GM21526 (cell line): ENCODE measurements at regions not wholly inside any gene's neighbourhood (a gene's known extent, or its start where the extent isn't known, plus 50 kb on each side); places are given as distances from the start of the nearest gene placed in this dataset.
"Not testable (repeated sequence)": the region's sequence is repeated elsewhere in the genome, so short reads cannot be mapped to it uniquely, and the experiment has no call there.

Source experiments
- ATAC-seq: cut with Tn5 transposase; IDR thresholded peaks from one replicate; pipeline ENCODE4 v1.9.1; 2021; ENCODE audit warnings: moderate library complexity; ENCODE audit not compliant: unreplicated experiment, low FRiP score

- no peak for ATAC-seq
These were observed 205.6 kb upstream of the PTER start for GRCh38 chr10:16231176-16231575.

- no peak for ATAC-seq
These were observed 204.9 kb upstream of the PTER start for GRCh38 chr10:16231734-16232435.

GRCh38 chr10:16232441-16232840, 204.4 kb upstream of the PTER start:
- no peak for ATAC-seq

- ATAC-seq: no peak
These were observed 201.9 kb upstream of the PTER start for GRCh38 chr10:16234916-16235315.

- ATAC-seq: no peak
These were observed 194.4 kb upstream of the PTER start for GRCh38 chr10:16242446-16242845.

- ATAC-seq: no peak
These were observed 193.8 kb upstream of the PTER start for GRCh38 chr10:16242859-16243613.

GRCh38 chr10:16250136-16250535, 186.7 kb upstream of the PTER start:
- ATAC-seq: not testable (repeated sequence)

- ATAC-seq: no peak
These were observed 180.5 kb upstream of the PTER start for GRCh38 chr10:16256336-16256735.

- ATAC-seq: no peak
These were observed 178.3 kb upstream of the PTER start for GRCh38 chr10:16258291-16259040.

- ATAC-seq: no peak
These were observed 177.1 kb upstream of the PTER start for GRCh38 chr10:16259726-16260125.

GRCh38 chr10:16260388-16260787, 176.4 kb upstream of the PTER start:
- no peak for ATAC-seq

GRCh38 chr10:16271571-16271970, 165.2 kb upstream of the PTER start:
- no peak for ATAC-seq

GRCh38 chr10:16274911-16275310, 161.9 kb upstream of the PTER start:
- no peak for ATAC-seq

- no peak for ATAC-seq
These were observed 156.2 kb upstream of the PTER start for GRCh38 chr10:16280595-16280994.

GRCh38 chr10:16292366-16292765, 144.4 kb upstream of the PTER start:
- ATAC-seq: no peak

GRCh38 chr10:16297069-16297468, 139.7 kb upstream of the PTER start:
- no peak for ATAC-seq

GRCh38 chr10:16297642-16298041, 139.2 kb upstream of the PTER start:
- ATAC-seq: no peak

- no peak for ATAC-seq
These were observed 132.5 kb upstream of the PTER start for GRCh38 chr10:16304311-16304710.

- no peak for ATAC-seq
These were observed 126.4 kb upstream of the PTER start for GRCh38 chr10:16310440-16310839.

- ATAC-seq: no peak
These were observed 122.6 kb upstream of the PTER start for GRCh38 chr10:16314259-16314658.

GRCh38 chr10:16316733-16317390, 119.9 kb upstream of the PTER start:
- ATAC-seq: no peak
